Astrocyte of the spinal cord (primary cell): ENCODE measurements at regions not wholly inside any gene's neighbourhood (a gene's known extent, or its start where the extent isn't known, plus 50 kb on each side); places are given as distances from the start of the nearest gene placed in this dataset.

Experiments used
- DNase-seq: peaks from one replicate; pipeline ENCODE4 v3.0.0; 2011; ENCODE audit warnings: low read depth, low spot score
- H3K4me3 ChIP-seq: 2 replicates; pipeline ENCODE4 v1.5.1; 2011; ENCODE audit warnings: low read depth, mild to moderate bottlenecking, low read length, moderate library complexity
- in situ Hi-C: cut with HindIII; loops from 2 replicates; pipeline ENCODE4 v1.10.0; 2017; ENCODE audit warnings: low sequenced_read_pairs
- TF ChIP-seq, protein P1 (sequence below): IDR thresholded peaks from 2 replicates; pipeline ENCODE4 v1.5.1; 2012; ENCODE audit warnings: low read depth, mild to moderate bottlenecking, low read length, inconsistent platforms

DNA sequence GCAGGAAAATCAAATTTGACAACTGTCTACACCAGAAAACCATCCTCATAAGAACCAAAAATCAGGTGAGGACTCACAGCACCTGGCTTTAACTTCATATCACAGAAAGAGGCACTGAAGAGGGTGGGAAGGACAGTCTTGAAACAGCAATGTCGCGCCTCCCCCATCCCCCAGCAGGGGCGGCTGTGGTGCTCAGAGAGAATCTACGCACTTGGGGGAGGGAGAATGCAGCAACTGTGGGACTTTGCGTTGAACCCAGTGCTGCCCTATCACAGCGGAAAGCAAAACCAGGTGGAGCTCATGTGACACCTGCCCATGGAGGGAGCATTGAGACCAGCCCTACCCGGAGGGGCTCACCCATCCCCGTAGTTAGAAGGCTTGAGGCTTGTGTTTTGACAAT lies 191.8 kb downstream of the MSX2 start:
- H3K4me3 ChIP-seq: no peak overlapping the region
- in situ Hi-C loops: no loop called here
- DNase-seq: no peak
- TF ChIP-seq, protein P1, sequence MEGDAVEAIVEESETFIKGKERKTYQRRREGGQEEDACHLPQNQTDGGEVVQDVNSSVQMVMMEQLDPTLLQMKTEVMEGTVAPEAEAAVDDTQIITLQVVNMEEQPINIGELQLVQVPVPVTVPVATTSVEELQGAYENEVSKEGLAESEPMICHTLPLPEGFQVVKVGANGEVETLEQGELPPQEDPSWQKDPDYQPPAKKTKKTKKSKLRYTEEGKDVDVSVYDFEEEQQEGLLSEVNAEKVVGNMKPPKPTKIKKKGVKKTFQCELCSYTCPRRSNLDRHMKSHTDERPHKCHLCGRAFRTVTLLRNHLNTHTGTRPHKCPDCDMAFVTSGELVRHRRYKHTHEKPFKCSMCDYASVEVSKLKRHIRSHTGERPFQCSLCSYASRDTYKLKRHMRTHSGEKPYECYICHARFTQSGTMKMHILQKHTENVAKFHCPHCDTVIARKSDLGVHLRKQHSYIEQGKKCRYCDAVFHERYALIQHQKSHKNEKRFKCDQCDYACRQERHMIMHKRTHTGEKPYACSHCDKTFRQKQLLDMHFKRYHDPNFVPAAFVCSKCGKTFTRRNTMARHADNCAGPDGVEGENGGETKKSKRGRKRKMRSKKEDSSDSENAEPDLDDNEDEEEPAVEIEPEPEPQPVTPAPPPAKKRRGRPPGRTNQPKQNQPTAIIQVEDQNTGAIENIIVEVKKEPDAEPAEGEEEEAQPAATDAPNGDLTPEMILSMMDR: no peak

DNA sequence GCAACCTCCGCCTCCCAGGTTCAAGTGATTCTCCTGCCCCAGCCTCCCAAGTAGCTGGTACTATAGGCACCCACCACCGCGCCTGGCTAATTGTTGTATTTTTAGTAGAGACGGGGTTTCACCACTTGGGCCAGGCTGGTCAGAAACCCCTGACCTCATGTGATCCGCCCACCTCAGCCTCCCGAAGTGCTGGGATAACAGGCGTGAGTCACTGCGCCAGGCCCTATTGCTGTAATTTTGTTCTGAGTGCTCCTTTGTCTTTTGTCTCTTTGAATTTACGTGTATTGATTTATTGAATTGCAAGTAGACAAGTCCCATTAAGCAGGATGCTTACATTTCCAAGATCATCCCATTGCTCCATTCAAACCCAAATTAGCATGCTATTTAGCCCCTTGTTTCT lies 186.7 kb downstream of the MSX2 start:
- TF ChIP-seq, protein P1: no peak
- no peak overlapping the region for H3K4me3 ChIP-seq
- in situ Hi-C loops: no loop called here
- no peak for DNase-seq

DNA sequence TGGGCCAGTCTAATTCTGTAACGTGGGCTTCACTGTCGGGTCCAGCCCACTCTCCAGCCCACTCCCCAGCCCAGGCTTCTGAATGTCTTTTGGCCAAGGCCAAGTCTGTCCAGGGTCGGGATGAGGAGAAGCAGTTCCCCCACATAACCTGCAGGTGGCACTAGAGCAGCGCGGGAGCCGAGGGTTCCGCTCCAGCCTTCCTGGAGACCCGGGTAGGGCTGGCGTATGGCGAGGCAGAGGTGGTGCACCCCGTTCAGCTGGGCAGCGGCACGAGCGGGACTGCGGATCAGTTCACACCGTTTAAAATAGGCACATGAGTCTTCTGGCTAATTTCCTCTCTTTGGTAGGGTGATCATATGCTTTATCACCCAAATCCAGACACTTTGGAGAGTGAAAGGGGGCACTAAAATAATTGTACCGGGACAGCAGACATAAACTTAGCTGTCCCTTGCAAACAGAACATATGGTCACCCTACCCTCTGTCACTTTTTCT lies 185.9 kb downstream of the MSX2 start:
- TF ChIP-seq, protein P1: peak; percentile 95
- in situ Hi-C loops: no loop called here
- peak; percentile 40 for DNase-seq
- H3K4me3 ChIP-seq: no peak overlapping the region

DNA sequence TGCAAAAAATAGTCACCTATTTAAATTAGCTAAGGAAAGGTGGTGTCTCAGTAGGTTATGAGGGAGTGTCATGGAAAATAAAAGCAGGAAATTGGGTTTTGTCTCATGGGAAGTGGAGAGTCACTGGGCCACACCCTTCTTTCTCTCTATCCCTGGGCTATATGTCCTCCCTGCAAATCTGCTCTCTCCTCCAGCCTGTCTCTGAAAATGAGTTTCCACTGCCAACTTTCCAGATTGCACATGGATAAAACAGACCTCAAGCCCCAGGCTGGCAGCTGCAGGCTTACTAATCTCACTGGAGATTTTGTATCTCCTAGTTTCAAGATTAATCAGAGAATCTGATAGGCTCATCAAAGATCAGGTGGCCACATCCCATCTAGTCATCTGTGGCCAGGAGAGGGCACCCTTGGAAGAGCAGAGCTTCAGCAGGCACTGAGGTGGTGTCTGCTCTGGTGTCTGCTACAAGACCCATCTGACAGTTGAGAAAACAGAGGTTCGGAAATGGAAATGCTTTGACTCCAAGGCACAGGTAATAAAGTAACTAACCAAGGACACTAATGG lies 178.9 kb downstream of the MSX2 start:
- TF ChIP-seq, protein P1: no peak
- H3K4me3 ChIP-seq: no peak overlapping the region
- in situ Hi-C loops: no loop called here
- DNase-seq: no peak

DNA sequence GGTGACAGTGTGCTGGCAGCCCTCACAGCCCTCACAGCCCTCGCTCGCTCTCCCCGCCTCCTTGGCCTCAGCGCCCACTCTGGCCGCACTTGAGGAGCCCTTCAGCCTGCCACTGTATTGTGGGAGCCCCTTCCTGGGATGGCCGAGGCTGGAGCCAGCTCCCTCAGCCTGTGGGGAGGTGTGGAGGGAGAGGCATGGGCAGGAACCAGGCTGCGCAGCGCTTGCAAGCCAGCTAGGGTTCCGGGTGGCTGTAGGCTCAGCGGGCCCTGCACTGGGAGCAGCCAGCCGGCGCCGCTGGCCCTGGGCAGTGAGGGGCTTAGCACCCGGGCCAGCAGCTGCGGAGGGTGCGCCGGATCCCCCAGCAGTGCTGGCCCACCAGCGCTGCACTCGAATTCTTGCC lies 177.0 kb downstream of the MSX2 start:
- TF ChIP-seq, protein P1: no peak
- in situ Hi-C loops: no loop called here
- no peak for DNase-seq
- H3K4me3 ChIP-seq: no peak overlapping the region

DNA sequence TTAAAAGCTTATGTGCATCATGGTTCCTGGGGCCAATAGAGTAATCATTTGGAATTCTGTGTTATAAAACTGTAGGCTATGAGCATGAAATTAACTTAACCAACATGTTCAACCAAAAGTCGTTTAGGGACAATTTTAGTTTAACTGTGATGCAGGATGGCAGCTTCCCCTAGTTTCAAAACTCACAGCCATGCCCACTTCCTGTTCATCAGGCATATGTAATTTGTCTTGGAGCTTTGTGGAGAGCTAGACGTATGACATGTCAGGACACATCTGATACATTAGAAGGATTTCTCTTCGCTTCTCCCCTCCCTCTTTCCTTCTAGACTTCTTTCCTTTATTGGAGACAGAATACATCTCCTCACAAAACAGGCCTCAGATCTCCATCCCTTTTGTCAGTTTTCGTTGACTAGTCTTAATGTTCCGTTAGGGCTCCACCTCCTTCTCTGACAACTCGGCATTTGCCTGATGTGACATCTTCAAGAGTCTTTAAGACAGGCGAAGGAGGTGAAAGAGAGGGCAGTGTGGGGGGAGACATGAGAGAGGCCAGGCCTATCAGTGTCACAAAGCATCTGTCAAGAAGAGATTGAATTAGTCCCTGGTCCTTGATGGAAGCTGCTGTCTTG lies 176.0 kb downstream of the MSX2 start:
- no peak for DNase-seq
- H3K4me3 ChIP-seq: no peak overlapping the region
- in situ Hi-C loops: no loop called here
- TF ChIP-seq, protein P1: no peak
